ENCODE measurements at regions not wholly inside any gene's neighbourhood (a gene's known extent, or its start where the extent isn't known, plus 50 kb on each side); places are given as distances from the start of the nearest gene placed in this dataset.

GRCh38 chr1:157284451-157284850, 146.3 kb upstream of the ETV3 start:
- H3K4me1 ChIP-seq (ENCODE audit: control insufficient read depth, extremely low read depth, insufficient read depth, low read length), result no peaks in the 10 kb centered on the region
- H3K27me3 ChIP-seq (ENCODE audit: control insufficient read depth, insufficient read depth, low read length), result no peaks in the 10 kb centered on the region
- no peaks in the 10 kb centered on the region for H3K36me3 ChIP-seq (ENCODE audit: control insufficient read depth, insufficient read depth, low read length)
- no peak overlapping the region for H3K4me3 ChIP-seq (replicated peaks in 1 of 4; ENCODE audit: control extremely low read depth in 1 of 4, insufficient read depth in 1 of 4, low read depth in 3 of 4, low read length in 4 of 4)
- TF ChIP-seq EZH2 (IDR thresholded peaks at IDR 0.05; ENCODE audit: low read length, missing control alignments) (no peak), CTCF (conservative IDR thresholded peaks at IDR 0.05 in 1 of 2, IDR thresholded peaks at IDR 0.05 in 1 of 2; ENCODE audit: low read depth in 1 of 2, low read length in 2 of 2) (no peak)
- no peak overlapping the region for H2AFZ ChIP-seq (ENCODE audit: low read length)
- H3K79me2 ChIP-seq (ENCODE audit: control insufficient read depth, insufficient read depth, low read length), result no peaks in the 10 kb centered on the region
- no peak overlapping the region for H3K9ac ChIP-seq (ENCODE audit: insufficient read depth, low read length)
- no peaks in the 10 kb centered on the region for H4K20me1 ChIP-seq (ENCODE audit: control insufficient read depth, extremely low read depth, insufficient read depth, low read length)
- no peak for DNase-seq (ENCODE audit: low read depth in 2 of 2)
- no peaks in the 10 kb centered on the region for H3K9me3 ChIP-seq (ENCODE audit: control insufficient read depth, insufficient read depth, low read depth, low read length)
- H3K27ac ChIP-seq (ENCODE audit: insufficient read depth, low read length), result no peak overlapping the region
- H3K4me2 ChIP-seq (ENCODE audit: extremely low read depth, insufficient read depth, low read length), result no peak overlapping the region

- Histone ChIP-seq H3K4me1 (ENCODE audit: control insufficient read depth, extremely low read depth, insufficient read depth, low read length) (no peaks in the 10 kb centered on the region), H3K4me3 (replicated peaks in 1 of 4; ENCODE audit: control extremely low read depth in 1 of 4, insufficient read depth in 1 of 4, low read depth in 3 of 4, low read length in 4 of 4) (no peak overlapping the region), H2AFZ (ENCODE audit: low read length) (no peak overlapping the region), H3K79me2 (ENCODE audit: control insufficient read depth, insufficient read depth, low read length) (no peaks in the 10 kb centered on the region), H4K20me1 (ENCODE audit: control insufficient read depth, extremely low read depth, insufficient read depth, low read length) (no peaks in the 10 kb centered on the region), H3K27me3 (ENCODE audit: control insufficient read depth, insufficient read depth, low read length) (no peaks in the 10 kb centered on the region), H3K9ac (ENCODE audit: insufficient read depth, low read length) (no peak overlapping the region), H3K27ac (ENCODE audit: insufficient read depth, low read length) (no peak overlapping the region), H3K36me3 (ENCODE audit: control insufficient read depth, insufficient read depth, low read length) (no peaks in the 10 kb centered on the region), H3K4me2 (ENCODE audit: extremely low read depth, insufficient read depth, low read length) (no peak overlapping the region), H3K9me3 (ENCODE audit: control insufficient read depth, insufficient read depth, low read depth, low read length) (no peaks in the 10 kb centered on the region)
- no peak for DNase-seq (ENCODE audit: low read depth in 2 of 2)
- TF ChIP-seq CTCF (conservative IDR thresholded peaks at IDR 0.05 in 1 of 2, IDR thresholded peaks at IDR 0.05 in 1 of 2; ENCODE audit: low read depth in 1 of 2, low read length in 2 of 2) (no peak), EZH2 (IDR thresholded peaks at IDR 0.05; ENCODE audit: low read length, missing control alignments) (no peak)
These were observed 141.6 kb upstream of the ETV3 start for GRCh38 chr1:157279802-157280140.

- no peak overlapping the region for H3K9ac ChIP-seq (ENCODE audit: insufficient read depth, low read length)
- H3K4me1 ChIP-seq (ENCODE audit: control insufficient read depth, extremely low read depth, insufficient read depth, low read length), result no peaks in the 10 kb centered on the region
- H3K9me3 ChIP-seq (ENCODE audit: control insufficient read depth, insufficient read depth, low read depth, low read length), result no peaks in the 10 kb centered on the region
- H3K79me2 ChIP-seq (ENCODE audit: control insufficient read depth, insufficient read depth, low read length), result no peaks in the 10 kb centered on the region
- no peak overlapping the region for H3K27ac ChIP-seq (ENCODE audit: insufficient read depth, low read length)
- DNase-seq (ENCODE audit: low read depth in 2 of 2), result no peak
- TF ChIP-seq EZH2 (IDR thresholded peaks at IDR 0.05; ENCODE audit: low read length, missing control alignments) (no peak), CTCF (conservative IDR thresholded peaks at IDR 0.05 in 1 of 2, IDR thresholded peaks at IDR 0.05 in 1 of 2; ENCODE audit: low read depth in 1 of 2, low read length in 2 of 2) (no peak)
- no peak overlapping the region for H3K4me2 ChIP-seq (ENCODE audit: extremely low read depth, insufficient read depth, low read length)
- no peak overlapping the region for H3K4me3 ChIP-seq (replicated peaks in 1 of 4; ENCODE audit: control extremely low read depth in 1 of 4, insufficient read depth in 1 of 4, low read depth in 3 of 4, low read length in 4 of 4)
- H2AFZ ChIP-seq (ENCODE audit: low read length), result no peak overlapping the region
- no peaks in the 10 kb centered on the region for H3K36me3 ChIP-seq (ENCODE audit: control insufficient read depth, insufficient read depth, low read length)
- no peaks in the 10 kb centered on the region for H4K20me1 ChIP-seq (ENCODE audit: control insufficient read depth, extremely low read depth, insufficient read depth, low read length)
- H3K27me3 ChIP-seq (ENCODE audit: control insufficient read depth, insufficient read depth, low read length), result no peaks in the 10 kb centered on the region
These were observed 141.1 kb upstream of the ETV3 start for GRCh38 chr1:157279138-157279801.

All from fibroblast of lung (primary cell).